PC-9 (cell line): ENCODE measurements at regions not wholly inside any gene's neighbourhood (a gene's known extent, or its start where the extent isn't known, plus 50 kb on each side); places are given as distances from the start of the nearest gene placed in this dataset.

Experiments used
- BruUV-seq: library from RNA; stranded (reverse); fragments of 400-500 nt; replicated peaks from 2 replicates; lab custom pipeline; 2021; lab: Mats Ljungman, UMichigan
- CTCF ChIA-PET: fragments of 300-600 bp; sonication (Branson Sonifier 250); formaldehyde crosslinking; loops from one replicate; lab custom pipeline; 2022; ENCODE audit warnings: antibody characterized with exemption; lab: Charles Lee
- POLR2A ChIA-PET: fragments of 300-600 bp; sonication (Branson Sonifier 250); formaldehyde crosslinking; loops from one replicate; lab custom pipeline; 2022; ENCODE audit warnings: antibody characterized with exemption; ENCODE audit not compliant: unreplicated experiment; lab: Charles Lee
- DNase-seq, 2 experiments: peaks; one replicate each; pipeline versions ENCODE4 v3.0.0 to v3.0.0-alpha.2; 2015 to 2022; ENCODE audit warnings: mixed read lengths in 1 of 2
- H2AFZ ChIP-seq: fragments of 200-600 bp; sonication (generic); 2 replicates; pipeline ENCODE4 v1.8.1; 2017; ENCODE audit warnings: antibody characterized with exemption
- H3F3A ChIP-seq: fragments of 200-600 bp; sonication (generic); 2 replicates; pipeline ENCODE4 v1.8.1; 2017; ENCODE audit warnings: antibody characterized with exemption, mild to moderate bottlenecking, low read depth; ENCODE audit not compliant: insufficient read depth
- H3K27ac ChIP-seq: fragments of 200-600 bp; sonication (generic); 2 replicates; pipeline ENCODE4 v1.6.1; 2016; ENCODE audit warnings: mixed run types
- H3K27me3 ChIP-seq: fragments of 200-600 bp; sonication (generic); 2 replicates; pipeline ENCODE4 v1.6.1; 2016; ENCODE audit warnings: low read depth, mixed run types; ENCODE audit not compliant: insufficient read depth
- H3K36me3 ChIP-seq: fragments of 200-600 bp; sonication (generic); 2 replicates; pipeline ENCODE4 v1.6.1; 2016; ENCODE audit warnings: low read depth, mixed run types
- H3K4me1 ChIP-seq: fragments of 200-600 bp; sonication (generic); replicated peaks from 2 replicates; pipeline ENCODE4 v1.6.1; 2016; ENCODE audit warnings: mixed run types; ENCODE audit not compliant: insufficient read depth
- H3K4me2 ChIP-seq: fragments of 200-600 bp; sonication (generic); 2 replicates; pipeline ENCODE4 v1.6.1; 2017; ENCODE audit warnings: mixed run types
- H3K4me3 ChIP-seq: fragments of 200-600 bp; sonication (generic); 2 replicates; pipeline ENCODE4 v1.6.1; 2016; ENCODE audit warnings: mixed run types
- H3K79me2 ChIP-seq: fragments of 200-600 bp; sonication (generic); 2 replicates; pipeline ENCODE4 v1.6.1; 2017; ENCODE audit warnings: low read depth, mixed run types
- H3K9me2 ChIP-seq: fragments of 200-600 bp; sonication (generic); 2 replicates; pipeline ENCODE4 v1.8.1; 2017; ENCODE audit warnings: mild to moderate bottlenecking; ENCODE audit not compliant: insufficient read depth
- H3K9me3 ChIP-seq: fragments of 200-600 bp; sonication (generic); 2 replicates; pipeline ENCODE4 v1.8.1; 2016; ENCODE audit warnings: low read depth; ENCODE audit not compliant: insufficient read depth
- H4K20me1 ChIP-seq: fragments of 200-600 bp; sonication (generic); 2 replicates; pipeline ENCODE4 v1.8.1; 2017; ENCODE audit not compliant: insufficient read depth
- CTCF ChIP-seq: fragments of 200-600 bp; sonication (generic); conservative IDR thresholded peaks from 2 replicates; pipeline ENCODE4 v1.6.1; 2017; ENCODE audit warnings: mixed run types, antibody characterized with exemption, mild to moderate bottlenecking, moderate library complexity
- EZH2 ChIP-seq: fragments of 200-600 bp; sonication (generic); IDR thresholded peaks from 2 replicates; pipeline ENCODE4 v1.8.0; 2017; ENCODE audit warnings: antibody characterized with exemption, low read depth
- intact Hi-C: fragments of 100-400 bp; cut with micrococcal nuclease; formaldehyde crosslinking; loops from one replicate; pipeline ENCODE4 v1.10.0; 2022; ENCODE audit not compliant: unreplicated experiment

DNA sequence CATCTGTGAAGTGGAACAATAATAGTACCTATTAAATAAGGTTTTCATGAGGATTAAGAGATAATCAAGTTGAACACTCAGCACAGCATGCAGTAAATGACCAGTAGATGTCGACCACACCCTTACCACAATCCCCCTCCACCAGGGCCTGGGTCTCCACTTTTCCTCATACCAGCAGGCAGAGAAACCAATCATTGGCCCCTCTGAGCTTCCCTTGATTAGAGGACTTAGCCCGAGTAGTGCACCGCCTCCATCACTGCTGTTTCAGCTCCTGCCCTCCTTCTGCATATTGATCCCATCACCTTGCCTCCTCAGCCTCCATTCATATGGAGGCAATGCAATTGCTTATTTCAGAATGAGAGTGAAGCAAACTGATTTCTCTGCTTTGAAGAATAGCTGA is 96.5 kb upstream of the CDH11 start:
- H3K9me3 ChIP-seq, result no peaks in the 10 kb centered on the region
- H3K79me2 ChIP-seq, result no peaks in the 10 kb centered on the region
- no peak overlapping the region for H3K4me3 ChIP-seq
- H3K4me1 ChIP-seq, result no peaks in the 10 kb centered on the region
- H3K27me3 ChIP-seq, result no peaks in the 10 kb centered on the region
- POLR2A ChIA-PET, result no interaction called here
- H3K4me2 ChIP-seq, result no peak overlapping the region
- TF ChIP-seq EZH2 (no peak), CTCF (no peak)
- no peak overlapping the region for H3K27ac ChIP-seq
- no peaks in the 10 kb centered on the region for H4K20me1 ChIP-seq
- BruUV-seq, result no TSS peak
- no peaks in the 10 kb centered on the region for H3K9me2 ChIP-seq
- H3F3A ChIP-seq, result no peaks in the 10 kb centered on the region
- CTCF ChIA-PET, result no interaction called here
- intact Hi-C loops, result no loop called here
- no peak for DNase-seq
- H2AFZ ChIP-seq, result no peak overlapping the region
- H3K36me3 ChIP-seq, result no peaks in the 10 kb centered on the region

DNA sequence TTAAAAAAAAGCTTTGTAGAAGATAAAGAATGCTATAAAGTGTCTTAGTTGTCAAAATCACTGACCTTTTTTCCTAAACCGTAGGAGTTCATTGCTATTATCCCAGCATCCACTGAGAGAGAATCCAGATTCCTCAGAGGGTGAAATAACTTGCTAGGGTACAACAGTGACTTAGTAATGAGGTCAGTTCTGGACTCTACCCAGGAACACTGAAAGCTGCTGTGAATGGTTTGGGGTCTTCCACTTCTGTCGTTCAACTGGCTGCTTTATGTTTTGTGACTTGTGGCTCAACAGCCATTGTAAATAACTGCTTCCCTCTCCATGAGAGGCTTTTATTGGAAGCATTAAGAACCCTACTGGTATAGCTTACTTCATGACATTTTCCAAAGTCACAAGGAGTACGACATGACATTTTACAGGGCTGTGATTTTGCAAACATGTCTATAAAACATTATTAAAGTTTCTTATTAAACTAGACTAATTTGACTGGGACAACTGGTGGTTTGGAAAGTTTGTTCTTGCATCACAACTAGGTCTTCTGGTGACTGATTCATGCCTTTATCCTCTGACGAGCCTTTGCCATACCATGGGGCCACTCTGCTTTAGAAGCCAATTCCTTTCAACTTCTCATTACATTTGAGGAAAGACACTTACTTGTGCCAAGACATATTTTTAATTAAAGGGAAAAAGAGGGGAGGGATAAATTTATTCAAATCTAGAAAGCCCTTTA is 92.2 kb upstream of the CDH11 start:
- no peak for DNase-seq
- POLR2A ChIA-PET, result no interaction called here
- CTCF ChIA-PET, result no interaction called here
- H3K36me3 ChIP-seq, result no peaks in the 10 kb centered on the region
- BruUV-seq, result no TSS peak
- H3K27me3 ChIP-seq, result no peaks in the 10 kb centered on the region
- no peaks in the 10 kb centered on the region for H3K9me2 ChIP-seq
- intact Hi-C loops, result no loop called here
- H3K79me2 ChIP-seq, result no peaks in the 10 kb centered on the region
- H3K4me1 ChIP-seq, result no peaks in the 10 kb centered on the region
- H3K27ac ChIP-seq, result no peak overlapping the region
- H3K4me3 ChIP-seq, result no peak overlapping the region
- TF ChIP-seq CTCF (no peak), EZH2 (no peak)
- no peaks in the 10 kb centered on the region for H3K9me3 ChIP-seq
- H2AFZ ChIP-seq, result no peak overlapping the region
- H3K4me2 ChIP-seq, result no peak overlapping the region
- no peaks in the 10 kb centered on the region for H3F3A ChIP-seq
- no peaks in the 10 kb centered on the region for H4K20me1 ChIP-seq

- Histone ChIP-seq H3K36me3 (no peaks in the 10 kb centered on the region), H3K9me3 (no peaks in the 10 kb centered on the region), H3K27ac (no peak overlapping the region), H3F3A (no peaks in the 10 kb centered on the region), H3K4me1 (no peaks in the 10 kb centered on the region), H3K9me2 (no peaks in the 10 kb centered on the region), H3K27me3 (no peaks in the 10 kb centered on the region), H3K79me2 (no peaks in the 10 kb centered on the region), H3K4me3 (no peak overlapping the region), H4K20me1 (no peaks in the 10 kb centered on the region), H3K4me2 (no peak overlapping the region), H2AFZ (no peak overlapping the region)
- no TSS peak for BruUV-seq
- intact Hi-C loops, result no loop called here
- ChIA-PET CTCF (no interaction called here), POLR2A (no interaction called here)
- TF ChIP-seq EZH2 (no peak), CTCF (no peak)
- DNase-seq, result no peak
Measured at GRCh38 chr16:65212791-65213190, 90.9 kb upstream of the CDH11 start.
